ENCODE measurements at regions not wholly inside any gene's neighbourhood (a gene's known extent, or its start where the extent isn't known, plus 50 kb on each side); places are given as distances from the start of the nearest gene placed in this dataset.
"Not testable (repeated sequence)": the region's sequence is repeated elsewhere in the genome, so short reads cannot be mapped to it uniquely, and the experiment has no call there.

GRCh38 chr2:85969367-85969766, 80.6 kb upstream of the ST3GAL5 start:
- DNase-seq (ENCODE audit: low spot score): not testable (repeated sequence)

- not testable (repeated sequence) for DNase-seq (ENCODE audit: low spot score)
Observed at GRCh38 chr2:85965770-85966169, 77.0 kb upstream of the ST3GAL5 start.

DNA sequence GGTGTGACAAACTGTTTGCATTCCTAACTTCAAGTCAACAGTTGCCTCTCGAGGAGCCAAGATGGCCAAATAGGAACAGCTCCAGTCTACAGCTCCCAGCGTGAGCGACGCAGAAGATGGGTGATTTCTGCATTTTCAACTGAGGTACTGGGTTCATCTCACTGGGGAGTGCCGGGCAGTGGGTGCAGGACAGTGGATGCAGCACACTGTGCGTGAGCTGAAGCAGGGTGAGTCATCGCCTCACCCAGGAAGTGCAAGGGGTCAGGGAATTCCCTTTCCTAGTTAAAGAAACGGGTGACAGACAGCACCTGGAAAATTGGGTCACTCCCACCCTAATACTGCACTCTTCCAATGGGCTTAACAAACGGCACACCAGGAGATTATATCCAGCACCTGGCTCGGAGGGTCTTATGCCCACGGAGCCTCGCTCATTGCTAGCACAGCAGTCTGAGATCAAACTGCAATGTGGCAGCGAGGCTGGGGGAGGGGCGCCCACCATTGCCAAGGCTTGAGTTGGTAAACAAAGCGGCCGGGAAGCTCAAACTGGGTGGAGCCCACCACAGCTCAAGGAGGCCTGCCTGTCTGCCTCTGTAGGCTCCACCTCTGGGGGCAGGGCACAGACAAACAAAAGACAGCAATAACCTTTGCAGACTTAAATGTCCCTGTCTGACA, 75.1 kb upstream of the ST3GAL5 start:
- not testable (repeated sequence) for DNase-seq (ENCODE audit: low spot score)

- no peak for DNase-seq (ENCODE audit: low spot score)
Observed at GRCh38 chr2:85963068-85963467, 74.3 kb upstream of the ST3GAL5 start.

- DNase-seq (ENCODE audit: low spot score): no peak
Observed at GRCh38 chr2:85961754-85962153, 73.0 kb upstream of the ST3GAL5 start.

GRCh38 chr2:85961053-85961452, 72.3 kb upstream of the ST3GAL5 start:
- no peak for DNase-seq (ENCODE audit: low spot score)

GRCh38 chr2:85959826-85960225, 71.0 kb upstream of the ST3GAL5 start:
- DNase-seq (ENCODE audit: low spot score): no peak

GRCh38 chr2:85959185-85959584, 70.4 kb upstream of the ST3GAL5 start:
- no peak for DNase-seq (ENCODE audit: low spot score)

DNA sequence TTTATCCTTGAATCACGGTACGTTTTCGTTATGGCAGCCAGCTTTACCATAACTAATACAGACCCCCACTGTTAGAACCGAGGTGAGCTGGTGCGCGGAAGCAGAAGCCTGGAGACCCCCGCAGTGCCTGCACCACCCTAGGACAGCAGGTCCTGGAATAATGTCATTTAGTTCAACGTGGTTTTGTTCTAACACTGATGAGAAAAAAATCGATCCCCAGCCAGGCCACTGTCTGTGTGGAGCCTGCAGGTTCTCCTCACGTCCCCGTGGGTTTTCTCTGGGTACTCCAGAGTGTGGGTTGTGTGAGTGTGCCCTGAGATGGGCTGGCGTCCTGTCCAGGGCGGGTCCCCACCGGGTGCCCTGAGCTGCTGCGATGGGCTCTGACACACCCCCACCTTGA, 69.9 kb upstream of the ST3GAL5 start:
- DNase-seq (ENCODE audit: low spot score): no peak

DNA sequence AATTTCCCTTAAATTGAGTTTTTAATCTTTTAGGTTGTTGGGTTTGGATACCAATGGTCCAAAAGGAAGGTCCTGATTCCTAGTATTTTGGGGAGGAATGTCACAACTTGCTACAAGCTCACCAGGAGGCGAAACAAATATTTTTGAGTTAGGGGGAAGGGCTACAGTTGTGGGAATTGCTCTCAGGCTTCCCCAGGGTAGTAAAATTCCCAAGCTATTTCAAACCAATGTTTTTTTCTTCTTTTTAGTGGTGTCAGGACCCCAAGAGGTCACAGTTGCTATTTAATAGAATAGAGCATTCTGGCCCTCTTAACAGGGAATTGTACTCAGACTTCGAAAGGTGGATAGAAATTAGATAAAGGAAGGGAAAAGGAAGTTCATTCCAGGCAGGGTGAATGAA, 68.5 kb upstream of the ST3GAL5 start:
- DNase-seq (ENCODE audit: low spot score): no peak

GRCh38 chr2:85956646-85957039, 67.9 kb upstream of the ST3GAL5 start:
- no peak for DNase-seq (ENCODE audit: low spot score)

DNA sequence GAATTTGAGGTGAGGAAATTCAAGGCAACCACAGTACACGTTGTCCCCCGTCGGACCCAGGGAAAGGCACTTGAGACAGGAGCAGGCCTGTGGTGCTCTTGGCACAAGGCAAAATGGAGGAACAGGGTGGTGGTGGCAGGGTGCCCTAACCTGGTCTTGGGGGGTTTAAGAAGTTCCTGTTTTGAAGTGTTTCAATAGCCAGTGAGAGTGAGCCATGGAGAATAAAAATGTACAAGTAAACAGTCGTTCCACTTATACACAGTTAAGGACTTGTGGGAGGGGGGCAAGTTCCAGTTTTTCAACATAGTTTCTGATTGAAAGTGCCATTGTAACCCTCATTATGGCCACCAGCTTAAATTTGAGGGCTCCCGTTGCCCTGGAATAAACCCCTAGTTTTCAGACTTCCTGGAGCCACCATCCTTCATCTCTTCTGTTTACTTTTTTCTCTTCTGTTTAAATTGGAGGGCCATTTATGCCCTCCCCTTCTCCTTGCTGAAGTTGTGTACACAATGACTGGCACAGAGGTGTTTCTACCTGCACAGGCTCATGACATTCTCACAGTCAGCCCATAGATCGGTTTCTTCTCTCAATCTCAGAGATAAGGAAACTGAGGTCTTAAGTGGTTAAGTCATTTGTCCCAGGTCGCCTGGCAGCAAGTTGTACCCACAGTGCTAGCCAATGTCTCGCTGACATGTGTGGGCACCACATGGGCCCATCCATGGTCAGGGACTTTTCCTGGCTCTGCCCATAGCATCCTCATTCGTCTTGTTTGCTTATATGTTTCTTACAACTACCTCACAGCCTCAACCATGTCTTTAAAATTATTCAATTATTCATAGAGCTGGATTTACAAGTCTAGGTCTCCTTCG, 66.0 kb upstream of the ST3GAL5 start:
- no peak for DNase-seq (ENCODE audit: low spot score)

DNA sequence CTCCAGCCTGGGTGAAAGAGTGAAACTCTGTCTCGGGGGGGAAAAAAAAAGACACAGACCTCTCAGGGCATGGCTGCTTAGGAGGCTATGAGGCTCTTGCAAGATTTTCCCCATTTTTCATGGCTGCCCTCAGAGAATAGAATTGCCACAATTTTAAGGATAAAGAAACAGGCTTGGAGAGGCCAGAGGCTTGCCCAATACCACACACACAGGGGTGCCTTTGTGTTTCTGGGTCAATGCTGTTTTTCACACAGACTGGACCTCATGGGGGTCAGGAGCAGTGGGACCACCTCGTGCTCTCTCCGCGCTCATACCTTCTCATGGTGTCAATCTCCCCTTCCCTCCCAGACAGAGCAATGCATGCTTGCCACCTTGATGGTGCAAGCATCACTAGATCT, 65.4 kb upstream of the ST3GAL5 start:
- DNase-seq (ENCODE audit: low spot score): no peak

- peak; percentile 6 for DNase-seq (ENCODE audit: low spot score)
Observed at GRCh38 chr2:85953476-85953875, 64.7 kb upstream of the ST3GAL5 start.

- no peak for DNase-seq (ENCODE audit: low spot score)
Observed at GRCh38 chr2:85952196-85952734, 63.5 kb upstream of the ST3GAL5 start.

DNA sequence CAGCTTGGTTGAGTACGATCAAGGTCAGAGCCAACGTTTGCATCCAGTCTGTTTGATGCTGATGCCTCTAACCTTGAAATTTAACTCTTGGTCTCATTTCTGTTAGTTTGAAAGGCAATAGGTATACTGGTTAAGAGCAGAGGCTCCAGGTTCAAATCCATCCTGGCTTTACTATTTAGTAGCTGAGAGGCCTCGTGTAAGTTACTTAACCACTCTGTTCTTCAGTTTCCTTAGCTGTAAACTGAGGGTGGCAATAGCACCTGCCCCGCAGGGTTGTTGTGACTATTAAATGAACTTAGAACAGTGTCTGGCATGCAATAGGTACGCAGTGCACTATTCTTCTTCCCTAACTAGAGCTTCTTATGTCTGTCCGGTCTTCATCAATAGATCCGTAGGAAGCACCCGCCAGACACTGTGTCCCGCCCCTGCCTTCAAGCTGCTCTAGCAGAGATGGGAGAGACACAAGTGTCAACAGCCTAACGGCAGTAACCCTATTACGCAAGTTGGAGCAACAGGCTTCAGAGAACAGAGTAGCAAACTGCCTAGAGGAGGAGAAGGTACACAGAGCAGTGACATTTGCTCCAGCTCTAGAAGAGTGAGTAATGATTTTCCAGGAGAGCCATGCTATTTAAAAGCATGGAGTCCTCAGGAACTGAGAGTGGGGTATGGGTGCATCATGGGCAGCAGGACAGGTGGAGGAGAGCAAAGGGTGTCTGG, 62.7 kb upstream of the ST3GAL5 start:
- no peak for DNase-seq (ENCODE audit: low spot score)

DNA sequence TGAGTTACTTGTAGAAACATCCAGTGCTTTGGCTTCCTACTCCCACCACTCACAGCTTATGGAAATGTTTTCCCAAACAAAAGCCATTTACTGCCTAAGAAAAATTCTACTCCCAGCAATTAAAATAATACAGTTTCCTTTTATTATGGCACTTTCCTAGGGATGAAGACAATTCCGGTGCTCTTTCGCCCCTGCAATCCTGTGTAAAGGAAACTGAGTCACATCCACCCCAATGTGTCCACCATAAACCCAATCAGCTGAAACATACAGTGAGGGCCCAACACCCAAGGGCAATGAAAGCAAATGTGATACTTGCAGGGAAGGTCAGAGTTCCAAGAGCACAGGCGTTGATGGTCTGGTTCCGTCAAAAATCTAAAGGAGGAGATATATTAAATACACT, 62.0 kb upstream of the ST3GAL5 start:
- DNase-seq (ENCODE audit: low spot score): no peak

DNA sequence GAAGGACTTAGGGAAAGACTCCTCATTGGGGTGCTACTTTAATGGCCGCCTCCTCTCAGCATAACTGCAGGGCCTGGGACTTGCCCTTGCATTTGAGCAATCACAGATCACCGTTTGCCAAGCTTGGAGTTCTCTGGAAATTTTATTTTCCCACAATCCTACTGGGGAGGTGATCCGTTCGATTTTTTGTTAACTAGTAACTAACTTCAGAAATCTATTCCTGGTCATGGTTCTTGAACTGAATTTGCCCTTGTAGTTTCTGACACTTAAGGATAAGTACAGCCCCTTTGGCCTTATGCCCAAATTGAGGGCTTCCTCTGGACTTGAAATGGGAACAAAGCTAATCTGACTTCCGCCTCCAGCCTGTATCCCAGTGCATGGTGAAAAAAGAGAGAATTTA, 60.5 kb upstream of the ST3GAL5 start:
- DNase-seq (ENCODE audit: low spot score): peak; percentile 26

- DNase-seq (ENCODE audit: low spot score): no peak
Observed at GRCh38 chr2:85947593-85947992, 58.8 kb upstream of the ST3GAL5 start.

GRCh38 chr2:85945586-85945985, 56.8 kb upstream of the ST3GAL5 start:
- no peak for DNase-seq (ENCODE audit: low spot score)

- no peak for DNase-seq (ENCODE audit: low spot score)
Observed at GRCh38 chr2:85945172-85945571, 56.4 kb upstream of the ST3GAL5 start.

DNA sequence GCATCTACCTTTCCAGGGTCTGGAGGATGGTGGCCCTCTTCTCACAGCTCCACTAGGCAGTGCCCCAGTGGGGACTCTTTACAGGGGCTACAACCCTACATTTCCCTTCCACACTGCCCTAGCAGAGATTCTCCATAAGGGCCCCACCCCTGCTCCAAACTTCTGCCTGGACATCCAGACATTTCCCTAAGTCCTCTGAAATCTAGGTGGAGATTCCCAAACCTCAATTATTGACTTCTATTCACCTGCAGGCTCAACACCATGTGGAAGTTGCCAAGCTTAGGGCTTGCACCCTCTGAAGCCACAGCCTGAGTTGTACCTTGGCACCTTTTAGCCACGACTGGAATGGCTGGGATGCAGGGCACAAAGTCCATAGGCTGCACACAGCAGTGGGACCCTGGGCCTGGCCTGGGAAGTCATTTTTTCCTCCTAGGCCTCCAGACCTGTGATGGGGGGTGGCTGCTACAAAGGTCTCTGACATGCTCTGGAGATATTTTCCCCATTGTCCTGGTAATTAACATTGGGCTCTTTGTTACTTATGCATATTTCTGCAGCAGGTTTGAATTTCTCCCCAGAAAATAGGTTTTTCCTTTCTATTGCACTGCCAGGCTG, 53.7 kb upstream of the ST3GAL5 start:
- no peak for DNase-seq (ENCODE audit: low spot score)

Measured in umbilical cord (tissue), 1 donor.